ENCODE measurements at regions not wholly inside any gene's neighbourhood (a gene's known extent, or its start where the extent isn't known, plus 50 kb on each side); places are given as distances from the start of the nearest gene placed in this dataset.

DNA sequence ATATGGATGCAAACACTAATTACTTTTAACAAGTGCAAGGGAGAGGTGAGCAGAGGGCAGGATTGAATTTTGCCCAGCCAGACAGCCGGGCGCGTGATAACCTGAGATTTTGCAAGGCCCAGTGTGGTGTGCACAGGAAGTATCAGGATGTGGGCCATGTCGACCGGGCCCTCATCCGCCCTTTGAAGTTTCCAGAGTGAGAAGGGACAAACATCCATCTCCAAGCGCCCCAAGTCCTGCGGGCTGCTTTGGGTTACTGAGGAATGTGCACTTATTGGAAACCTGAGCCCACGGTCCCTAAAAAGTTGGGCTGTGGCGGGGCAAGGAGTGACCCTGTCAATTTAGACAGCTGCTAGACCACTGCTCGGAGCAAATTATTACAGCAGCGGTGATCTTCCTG lies 272.2 kb upstream of the IRX2 start:
- H3K9me3 Mint-ChIP-seq (ENCODE audit: low read depth) = no peaks in the 10 kb centered on the region
- no peak overlapping the region for H3K4me3 Mint-ChIP-seq (ENCODE audit: low read depth)
- H3K4me1 Mint-ChIP-seq (ENCODE audit: low read depth) = no peaks in the 10 kb centered on the region
- H3K36me3 Mint-ChIP-seq (ENCODE audit: insufficient read depth) = no peaks in the 10 kb centered on the region
- DNase-seq (ENCODE audit: low spot score, unreplicated experiment) = no peak
- peaks cover 24% of the 10 kb centered on the region for H3K27me3 Mint-ChIP-seq
- TF ChIP-seq, protein P1, sequence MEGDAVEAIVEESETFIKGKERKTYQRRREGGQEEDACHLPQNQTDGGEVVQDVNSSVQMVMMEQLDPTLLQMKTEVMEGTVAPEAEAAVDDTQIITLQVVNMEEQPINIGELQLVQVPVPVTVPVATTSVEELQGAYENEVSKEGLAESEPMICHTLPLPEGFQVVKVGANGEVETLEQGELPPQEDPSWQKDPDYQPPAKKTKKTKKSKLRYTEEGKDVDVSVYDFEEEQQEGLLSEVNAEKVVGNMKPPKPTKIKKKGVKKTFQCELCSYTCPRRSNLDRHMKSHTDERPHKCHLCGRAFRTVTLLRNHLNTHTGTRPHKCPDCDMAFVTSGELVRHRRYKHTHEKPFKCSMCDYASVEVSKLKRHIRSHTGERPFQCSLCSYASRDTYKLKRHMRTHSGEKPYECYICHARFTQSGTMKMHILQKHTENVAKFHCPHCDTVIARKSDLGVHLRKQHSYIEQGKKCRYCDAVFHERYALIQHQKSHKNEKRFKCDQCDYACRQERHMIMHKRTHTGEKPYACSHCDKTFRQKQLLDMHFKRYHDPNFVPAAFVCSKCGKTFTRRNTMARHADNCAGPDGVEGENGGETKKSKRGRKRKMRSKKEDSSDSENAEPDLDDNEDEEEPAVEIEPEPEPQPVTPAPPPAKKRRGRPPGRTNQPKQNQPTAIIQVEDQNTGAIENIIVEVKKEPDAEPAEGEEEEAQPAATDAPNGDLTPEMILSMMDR (IDR thresholded peaks at IDR 0.05; ENCODE audit: unreplicated experiment) = no peak
- no peak overlapping the region for H3K27ac Mint-ChIP-seq

DNA sequence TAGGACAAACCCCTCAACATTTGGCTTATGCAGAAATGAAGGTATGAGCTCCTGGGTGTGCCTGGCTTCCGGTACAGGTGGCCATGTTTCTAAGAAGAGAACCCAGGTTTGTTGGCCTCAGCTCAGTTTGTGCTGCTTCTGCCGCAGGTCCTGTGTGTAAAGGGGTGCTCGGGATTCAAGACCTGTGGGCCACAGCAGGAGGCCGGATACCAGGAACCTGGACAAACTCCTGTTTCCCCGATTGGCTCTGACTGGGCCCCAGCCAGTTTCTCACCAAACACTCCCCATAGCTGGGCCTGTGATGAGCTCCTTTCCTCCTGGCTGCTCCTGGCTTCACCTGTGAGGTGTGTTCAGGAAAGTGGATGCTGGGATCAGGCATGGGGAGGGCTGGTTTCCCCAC lies 271.2 kb upstream of the IRX2 start:
- H3K9me3 Mint-ChIP-seq (ENCODE audit: low read depth) = no peaks in the 10 kb centered on the region
- no peaks in the 10 kb centered on the region for H3K4me1 Mint-ChIP-seq (ENCODE audit: low read depth)
- no peaks in the 10 kb centered on the region for H3K36me3 Mint-ChIP-seq (ENCODE audit: insufficient read depth)
- no peak for DNase-seq (ENCODE audit: low spot score, unreplicated experiment)
- H3K27ac Mint-ChIP-seq = no peak overlapping the region
- no peak overlapping the region for H3K4me3 Mint-ChIP-seq (ENCODE audit: low read depth)
- peaks cover 22% of the 10 kb centered on the region for H3K27me3 Mint-ChIP-seq
- TF ChIP-seq, protein P1 (IDR thresholded peaks at IDR 0.05; ENCODE audit: unreplicated experiment) = no peak

DNA sequence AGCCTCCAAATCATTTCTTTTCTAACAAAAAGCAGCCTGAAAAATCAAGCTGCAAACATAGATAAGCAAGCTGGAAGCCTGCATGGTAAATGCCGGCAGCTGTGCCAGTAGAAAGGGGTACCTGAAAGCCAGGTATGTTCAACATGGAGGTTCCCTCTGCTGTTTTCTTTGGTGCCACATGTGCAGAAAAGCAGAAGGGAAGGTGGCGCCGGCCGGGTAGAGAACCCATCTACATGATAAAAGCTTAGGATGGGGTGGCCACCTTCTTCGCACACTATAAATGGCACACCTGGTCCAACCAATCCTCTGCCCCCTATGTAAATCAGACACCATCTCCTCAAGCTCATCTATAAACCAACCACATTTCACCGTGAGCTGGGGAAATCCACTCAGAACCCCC lies 268.9 kb upstream of the IRX2 start:
- Mint-ChIP-seq H3K27me3 (peaks cover 12% of the 10 kb centered on the region), H3K4me1 (ENCODE audit: low read depth) (no peaks in the 10 kb centered on the region), H3K36me3 (ENCODE audit: insufficient read depth) (no peaks in the 10 kb centered on the region), H3K9me3 (ENCODE audit: low read depth) (no peaks in the 10 kb centered on the region), H3K4me3 (ENCODE audit: low read depth) (no peak overlapping the region), H3K27ac (no peak overlapping the region)
- no peak for DNase-seq (ENCODE audit: low spot score, unreplicated experiment)
- TF ChIP-seq, protein P1 (IDR thresholded peaks at IDR 0.05; ENCODE audit: unreplicated experiment) = no peak

DNA sequence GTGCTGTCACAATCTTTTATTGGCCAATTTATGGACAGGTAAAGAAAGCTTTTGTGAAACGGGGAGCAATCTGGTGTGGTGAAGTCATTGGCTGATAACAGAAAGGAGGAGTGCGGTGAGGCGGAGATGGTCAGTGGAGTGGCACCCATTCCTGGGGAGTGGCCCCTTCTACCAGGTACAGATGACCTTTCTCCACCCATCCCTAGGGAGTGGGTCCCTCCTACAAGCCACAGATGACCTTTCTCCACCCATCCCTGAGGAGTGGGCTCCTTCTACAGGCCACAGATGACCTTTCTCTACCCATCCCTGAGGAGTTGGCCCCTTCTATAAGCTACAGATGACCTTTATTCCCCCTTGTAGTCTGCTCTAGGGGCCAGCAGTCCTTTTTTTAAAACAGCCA lies 267.6 kb upstream of the IRX2 start:
- Mint-ChIP-seq H3K4me1 (ENCODE audit: low read depth) (no peaks in the 10 kb centered on the region), H3K27ac (no peak overlapping the region), H3K27me3 (peaks cover 6% of the 10 kb centered on the region), H3K36me3 (ENCODE audit: insufficient read depth) (no peaks in the 10 kb centered on the region), H3K9me3 (ENCODE audit: low read depth) (no peaks in the 10 kb centered on the region), H3K4me3 (ENCODE audit: low read depth) (no peak overlapping the region)
- TF ChIP-seq, protein P1 (IDR thresholded peaks at IDR 0.05; ENCODE audit: unreplicated experiment) = no peak
- DNase-seq (ENCODE audit: low spot score, unreplicated experiment) = no peak

DNA sequence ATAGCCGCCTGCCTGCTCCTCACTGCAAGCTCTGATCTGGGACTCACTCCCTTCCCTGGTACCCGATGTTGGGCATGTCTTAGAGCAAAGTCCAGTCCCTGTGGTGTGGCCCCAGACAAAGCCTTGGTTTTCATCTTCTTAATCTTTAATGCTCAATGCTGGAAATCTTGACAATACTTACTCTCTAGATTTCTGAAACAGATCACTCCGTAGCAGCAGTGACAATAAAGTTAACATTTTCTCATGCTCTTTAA lies 260.2 kb upstream of the IRX2 start:
- TF ChIP-seq, protein P1 (IDR thresholded peaks at IDR 0.05; ENCODE audit: unreplicated experiment) = no peak
- Mint-ChIP-seq H3K9me3 (ENCODE audit: low read depth) (no peaks in the 10 kb centered on the region), H3K27ac (no peak overlapping the region), H3K4me1 (ENCODE audit: low read depth) (no peaks in the 10 kb centered on the region), H3K4me3 (ENCODE audit: low read depth) (no peak overlapping the region), H3K36me3 (ENCODE audit: insufficient read depth) (no peaks in the 10 kb centered on the region), H3K27me3 (peaks cover 29% of the 10 kb centered on the region)
- DNase-seq (ENCODE audit: low spot score, unreplicated experiment) = no peak
